ENCODE measurements at regions not wholly inside any gene's neighbourhood (a gene's known extent, or its start where the extent isn't known, plus 50 kb on each side); places are given as distances from the start of the nearest gene placed in this dataset.

DNA sequence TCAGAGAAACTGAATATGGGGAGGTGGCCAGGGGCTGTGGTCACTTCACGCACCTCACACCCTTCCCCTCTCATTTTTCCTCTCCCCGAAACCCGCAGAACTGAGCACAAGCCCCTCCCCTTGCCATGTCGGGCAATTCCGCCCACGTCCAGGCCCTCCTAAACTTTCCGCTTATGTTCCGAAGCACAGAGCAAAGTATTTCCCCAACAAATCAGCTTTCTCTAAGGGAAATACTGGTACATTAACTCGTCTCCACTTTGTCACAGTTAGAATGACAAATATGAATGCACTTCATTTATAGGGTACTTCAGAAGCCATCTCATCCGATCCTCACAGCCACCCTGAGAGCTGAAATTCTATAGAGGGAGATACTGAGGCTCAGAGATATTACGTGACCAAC is 94.7 kb upstream of the TMEM45B start:
- DNase-seq = no peak
- H4K20me1 ChIP-seq (ENCODE audit: control insufficient read depth, insufficient read depth, insufficient read length) = no peaks in the 10 kb centered on the region
- TF ChIP-seq, protein P1, sequence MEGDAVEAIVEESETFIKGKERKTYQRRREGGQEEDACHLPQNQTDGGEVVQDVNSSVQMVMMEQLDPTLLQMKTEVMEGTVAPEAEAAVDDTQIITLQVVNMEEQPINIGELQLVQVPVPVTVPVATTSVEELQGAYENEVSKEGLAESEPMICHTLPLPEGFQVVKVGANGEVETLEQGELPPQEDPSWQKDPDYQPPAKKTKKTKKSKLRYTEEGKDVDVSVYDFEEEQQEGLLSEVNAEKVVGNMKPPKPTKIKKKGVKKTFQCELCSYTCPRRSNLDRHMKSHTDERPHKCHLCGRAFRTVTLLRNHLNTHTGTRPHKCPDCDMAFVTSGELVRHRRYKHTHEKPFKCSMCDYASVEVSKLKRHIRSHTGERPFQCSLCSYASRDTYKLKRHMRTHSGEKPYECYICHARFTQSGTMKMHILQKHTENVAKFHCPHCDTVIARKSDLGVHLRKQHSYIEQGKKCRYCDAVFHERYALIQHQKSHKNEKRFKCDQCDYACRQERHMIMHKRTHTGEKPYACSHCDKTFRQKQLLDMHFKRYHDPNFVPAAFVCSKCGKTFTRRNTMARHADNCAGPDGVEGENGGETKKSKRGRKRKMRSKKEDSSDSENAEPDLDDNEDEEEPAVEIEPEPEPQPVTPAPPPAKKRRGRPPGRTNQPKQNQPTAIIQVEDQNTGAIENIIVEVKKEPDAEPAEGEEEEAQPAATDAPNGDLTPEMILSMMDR (conservative IDR thresholded peaks at IDR 0.05) = no peak

More for the DNA sequence above, 94.7 kb upstream of the TMEM45B start:
- Histone ChIP-seq H3K56ac (ENCODE audit: insufficient read length, low read depth, low read length) (no peak overlapping the region), H4K8ac (replicated peaks; ENCODE audit: insufficient read length, low read depth, low read length) (no peak overlapping the region), H4K91ac (ENCODE audit: insufficient read length, low read depth, low read length) (no peak overlapping the region), H2BK20ac (ENCODE audit: low read depth, low read length, poor library complexity, severe bottlenecking) (no peak overlapping the region), H3K23ac (ENCODE audit: insufficient read length, low read depth, low read length) (no peak overlapping the region), H3K9me3 (ENCODE audit: control insufficient read depth, low read depth, low read length) (no peaks in the 10 kb centered on the region), H2AK5ac (ENCODE audit: insufficient read length, low read length) (no peak overlapping the region), H2BK120ac (ENCODE audit: low read depth, low read length, poor library complexity, severe bottlenecking) (no peak overlapping the region), H2BK5ac (ENCODE audit: insufficient read length, low read length) (no peak overlapping the region), H3K4me2 (ENCODE audit: insufficient read depth, insufficient read length, low read length) (no peak overlapping the region), H2AFZ (ENCODE audit: low read length) (no peak overlapping the region), H3K4ac (ENCODE audit: low read depth, low read length) (no peak overlapping the region), H2BK12ac (ENCODE audit: insufficient read length, low read depth, low read length) (no peak overlapping the region), H3K14ac (ENCODE audit: insufficient read depth, low read length) (no peak overlapping the region), H3K18ac (ENCODE audit: insufficient read length, low read depth, low read length) (no peak overlapping the region), H3K27me3 (ENCODE audit: insufficient read depth, low read length) (no peaks in the 10 kb centered on the region), H3K4me1 (ENCODE audit: insufficient read depth, low read length) (no peaks in the 10 kb centered on the region), H2BK15ac (ENCODE audit: low read depth, low read length) (no peak overlapping the region), H3K79me2 (ENCODE audit: insufficient read depth, low read length) (no peaks in the 10 kb centered on the region), H4K5ac (ENCODE audit: insufficient read length, low read depth, low read length) (no peak overlapping the region), H3T11ph (ENCODE audit: low read length) (no peak overlapping the region), H3K23me2 (ENCODE audit: insufficient read length, low read depth, low read length, poor library complexity, severe bottlenecking) (no peaks in the 10 kb centered on the region), H3K9ac (ENCODE audit: extremely low read depth, insufficient read length, low read length) (no peak overlapping the region), H3K79me1 (ENCODE audit: insufficient read depth, low read depth, low read length, poor library complexity, severe bottlenecking) (no peaks in the 10 kb centered on the region), H3K27ac (ENCODE audit: insufficient read length, low read depth, low read length) (no peak overlapping the region)
- no CpG with 5 or more reads among the region's 11 CpGs for WGBS (ENCODE audit: extremely low coverage, insufficient read length, low lambda C conversion rate)
- Mint-ChIP-seq H3K27ac (no peak overlapping the region; a peak in 1 of 7 replicates), H3K4me1 (peaks cover 4 to 6% of the 10 kb centered on the region in 2 experiments; a peak in 3 of 4 replicates), H3K36me3 (ENCODE audit: insufficient read depth in 1 of 3, low read depth in 3 of 3) (no peaks in the 10 kb centered on the region; a peak in 1 of 7 replicates), H3K9me3 (peaks cover 0 to 4% of the 10 kb centered on the region in 2 experiments; a peak in 2 of 5 replicates), H3K4me3 (no peak overlapping the region), H3K27me3 (ENCODE audit: low read depth) (peaks cover 5% of the 10 kb centered on the region)
